GM12878 (cell line): ENCODE measurements at regions not wholly inside any gene's neighbourhood (a gene's known extent, or its start where the extent isn't known, plus 50 kb on each side); places are given as distances from the start of the nearest gene placed in this dataset.

Source experiments
- ATAC-seq: fragments of 200-7000 bp; cut with Tn5 transposase; 3 replicates; pipeline ENCODE4 v1.9.1; 2020; ENCODE audit warnings: mild to moderate bottlenecking, moderate library complexity
- BruUV-seq: library from RNA; stranded (reverse); fragments of 400-500 nt; replicated peaks from 2 replicates; lab custom pipeline; 2021; lab: Mats Ljungman, UMichigan
- CTCF ChIA-PET: fragments of 300-600 bp; sonication (Branson Sonifier 250); formaldehyde crosslinking; extraction: SDS; loops from one replicate; lab custom pipeline; 2021; ENCODE audit warnings: inconsistent platforms; lab: Yijun Ruan, JAX
- POLR2A ChIA-PET: fragments of 350-600 bp; formaldehyde crosslinking; extraction: SDS; loops from one replicate; lab custom pipeline; 2021; ENCODE audit warnings: inconsistent platforms; lab: Charles Lee
- RAD21 ChIA-PET: fragments of 300-600 bp; sonication (Branson Sonifier 250); formaldehyde crosslinking; loops from one replicate; lab custom pipeline; 2023; ENCODE audit warnings: antibody characterized with exemption; ENCODE audit not compliant: unreplicated experiment; lab: Charles Lee
- SMC1A ChIA-PET: fragments of 300-600 bp; sonication (Branson Sonifier 250); formaldehyde crosslinking; loops from one replicate; lab custom pipeline; 2023; ENCODE audit not compliant: unreplicated experiment, uncharacterized antibody; lab: Charles Lee
- DNase-seq: peaks from one replicate; pipeline ENCODE4 v3.0.0-alpha.2; 2011; ENCODE audit warnings: low read depth, low spot score
- FAIRE-seq: peaks from 3 replicates; lab custom pipeline; 2011; peaks lifted over from hg19 to GRCh38; lab: Jason Lieb, UNC
- H2AFZ ChIP-seq: 2 replicates; pipeline ENCODE4 v1.6.0; 2011; ENCODE audit warnings: low read depth, low read length, control low read depth; ENCODE audit not compliant: control insufficient read depth
- H3K27ac ChIP-seq: 2 replicates; pipeline ENCODE4 v1.5.1; 2011; ENCODE audit warnings: control low read depth; ENCODE audit not compliant: control insufficient read depth, insufficient read depth
- H3K27me3 ChIP-seq, 2 experiments: replicated peaks in 1 of 2; 2 replicates each; pipeline versions ENCODE4 v1.6.0 to v1.6.1; 2011; ENCODE audit warnings: low read length in 1 of 2; ENCODE audit not compliant: control insufficient read depth in 2 of 2, insufficient read depth in 2 of 2
- H3K36me3 ChIP-seq, 2 experiments: 2 replicates each; pipeline ENCODE4 v1.5.1; 2011; ENCODE audit warnings: low read length in 1 of 2; ENCODE audit not compliant: control insufficient read depth in 2 of 2, insufficient read depth in 2 of 2
- H3K4me1 ChIP-seq: 2 replicates; pipeline ENCODE4 v1.6.1; 2011; ENCODE audit warnings: mild to moderate bottlenecking, low read length, moderate library complexity, mixed read lengths; ENCODE audit not compliant: control insufficient read depth, insufficient read depth
- H3K4me2 ChIP-seq: 2 replicates; pipeline ENCODE4 v1.6.0; 2011; ENCODE audit warnings: control low read depth; ENCODE audit not compliant: control insufficient read depth, insufficient read depth
- H3K4me3 ChIP-seq: fragments of 200-600 bp; sonication (generic); 2 replicates; pipeline ENCODE4 v1.5.1; 2016
- H3K79me2 ChIP-seq: 2 replicates; pipeline ENCODE4 v1.6.0; 2011; ENCODE audit warnings: low read length; ENCODE audit not compliant: control insufficient read depth, insufficient read depth
- H3K9ac ChIP-seq: 2 replicates; pipeline ENCODE4 v1.8.0; 2011; ENCODE audit warnings: low read length, control low read depth, mixed read lengths; ENCODE audit not compliant: control insufficient read depth, insufficient read depth
- H3K9me3 ChIP-seq: replicated peaks from 3 replicates; pipeline ENCODE4 v1.5.1; 2011; ENCODE audit warnings: mild to moderate bottlenecking, low read length; ENCODE audit not compliant: control insufficient read depth, insufficient read depth
- H4K20me1 ChIP-seq: 2 replicates; pipeline ENCODE4 v1.6.0; 2011; ENCODE audit not compliant: control insufficient read depth, insufficient read depth
- HDAC2 ChIP-seq: fragments of 200-600 bp; sonication (generic); IDR thresholded peaks from 2 replicates; pipeline ENCODE4 v1.6.1; 2017
- HDAC6 ChIP-seq: fragments of 200-600 bp; sonication (generic); IDR thresholded peaks from one replicate; pipeline ENCODE4 v1.8.0; 2017; ENCODE audit warnings: antibody characterized with exemption; ENCODE audit not compliant: unreplicated experiment
- LARP7 ChIP-seq: fragments of 450-650 bp; IDR thresholded peaks from 2 replicates; pipeline ENCODE4 v1.6.1; 2017; ENCODE audit warnings: mild to moderate bottlenecking
- NR2F1 ChIP-seq: fragments of 450-650 bp; conservative IDR thresholded peaks from 2 replicates; pipeline ENCODE4 v1.6.1; 2017; ENCODE audit warnings: mild to moderate bottlenecking
- PAX8 ChIP-seq: fragments of 450-650 bp; IDR thresholded peaks from 2 replicates; pipeline ENCODE4 v1.6.1; 2017; ENCODE audit warnings: mild to moderate bottlenecking, moderate library complexity
- POLR2AphosphoS2 ChIP-seq: IDR thresholded peaks from 2 replicates; pipeline ENCODE4 v1.6.1; 2011; ENCODE audit warnings: low read depth, mild to moderate bottlenecking, low read length, improper control_type of control experiment, moderate library complexity
- SP1 ChIP-seq: IDR thresholded peaks from one replicate; pipeline ENCODE4 v1.6.1; 2011; ENCODE audit warnings: low read depth, low read length
- TARDBP ChIP-seq: IDR thresholded peaks from 2 replicates; pipeline ENCODE4 v1.6.1; 2016; ENCODE audit warnings: borderline replicate concordance
- TBL1XR1 ChIP-seq: IDR thresholded peaks from 2 replicates; pipeline ENCODE4 v1.6.1; 2012; ENCODE audit warnings: low read depth, low read length, improper control_type of control experiment
- TCF3 ChIP-seq: IDR thresholded peaks from 2 replicates; pipeline ENCODE4 v1.6.1; 2012; ENCODE audit warnings: low read depth, mild to moderate bottlenecking, low read length, borderline replicate concordance; ENCODE audit not compliant: insufficient read depth
- WGBS: methylation state at CpG from one replicate; pipeline ENCODE4 v1.1.6; 2016; ENCODE audit warnings: low lambda C conversion rate; ENCODE audit not compliant: insufficient replicate concordance, insufficient coverage; ENCODE audit errors: missing lambda C conversion rate; 5-methylcytosine and 5-hydroxymethylcytosine counted together
- in situ Hi-C: fragments of 300-500 bp; cut with MboI; formaldehyde crosslinking; loops from 9 replicates; pipeline ENCODE4 v1.14.3; 2018; ENCODE audit warnings: mixed read lengths
- intact Hi-C: fragments of 100-400 bp; cut with micrococcal nuclease; formaldehyde crosslinking; loops from one replicate; pipeline ENCODE4 v1.14.2; 2022; ENCODE audit not compliant: unreplicated experiment
- TF ChIP-seq, protein P1 (sequence below): fragments of 450-650 bp; IDR thresholded peaks from 2 replicates; pipeline ENCODE4 v1.6.1; 2014; ENCODE audit warnings: mild to moderate bottlenecking
- TF ChIP-seq, protein P2 (sequence below): fragments of 450-650 bp; formaldehyde crosslinking; IDR thresholded peaks from 2 replicates; pipeline ENCODE4 v1.4.0; 2022; ENCODE audit warnings: mild to moderate bottlenecking, moderate library complexity
- TF ChIP-seq, protein P3 (sequence below): fragments of 450-650 bp; conservative IDR thresholded peaks from 2 replicates; pipeline ENCODE4 v1.6.1; 2017; ENCODE audit warnings: mild to moderate bottlenecking, moderate library complexity

DNA sequence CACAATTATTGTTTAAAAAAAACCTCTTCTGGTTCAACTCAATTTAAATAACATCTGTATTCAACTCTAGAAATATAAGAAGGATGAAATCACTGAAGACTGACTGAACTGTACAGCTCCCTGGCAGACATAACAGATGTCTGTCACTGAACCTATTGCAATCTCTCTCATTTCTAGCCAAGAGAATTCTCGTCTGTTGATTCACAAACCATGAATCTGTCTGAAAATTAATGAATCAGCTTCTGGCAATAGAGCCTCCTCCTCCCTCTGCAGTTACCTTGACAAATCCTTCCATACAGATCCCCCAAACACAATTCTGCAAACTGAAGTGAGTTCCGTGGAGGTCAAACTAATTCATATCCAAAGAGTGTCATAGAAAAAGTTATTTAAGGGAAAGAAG is 561.4 kb downstream of the PYDC2 start:
- Histone ChIP-seq H3K9ac (no peak overlapping the region), H2AFZ (no peak overlapping the region), H3K79me2 (no peaks in the 10 kb centered on the region), H3K4me3 (no peak overlapping the region), H3K27me3 (no peaks in the 10 kb centered on the region), H3K4me1 (no peaks in the 10 kb centered on the region), H3K36me3 (no peaks in the 10 kb centered on the region), H4K20me1 (no peaks in the 10 kb centered on the region), H3K4me2 (no peak overlapping the region), H3K27ac (no peak overlapping the region), H3K9me3 (no peaks in the 10 kb centered on the region; the same call in 2 of the 3 replicates)
- FAIRE-seq = no peak
- RAD21 ChIA-PET = no interaction called here
- WGBS = 29% methylated on average over 2 of the region's 2 CpGs
- DNase-seq = no peak
- POLR2A ChIA-PET = interaction anchor here (0.6 kb wide), 1 partner anchor 84 kb away, joined by 3 read pairs; no protein-coding TSS in a partner anchor
- intact Hi-C loops = no loop called here
- BruUV-seq = no TSS peak
- SMC1A ChIA-PET = interaction anchor here (0.9 to 1.8 kb wide), 2 partner anchors 9 to 10 kb away, joined by 3 to 4 read pairs; no protein-coding TSS in a partner anchor
- CTCF ChIA-PET = no interaction called here
- TF ChIP-seq, protein P1, sequence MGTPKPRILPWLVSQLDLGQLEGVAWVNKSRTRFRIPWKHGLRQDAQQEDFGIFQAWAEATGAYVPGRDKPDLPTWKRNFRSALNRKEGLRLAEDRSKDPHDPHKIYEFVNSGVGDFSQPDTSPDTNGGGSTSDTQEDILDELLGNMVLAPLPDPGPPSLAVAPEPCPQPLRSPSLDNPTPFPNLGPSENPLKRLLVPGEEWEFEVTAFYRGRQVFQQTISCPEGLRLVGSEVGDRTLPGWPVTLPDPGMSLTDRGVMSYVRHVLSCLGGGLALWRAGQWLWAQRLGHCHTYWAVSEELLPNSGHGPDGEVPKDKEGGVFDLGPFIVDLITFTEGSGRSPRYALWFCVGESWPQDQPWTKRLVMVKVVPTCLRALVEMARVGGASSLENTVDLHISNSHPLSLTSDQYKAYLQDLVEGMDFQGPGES = no peak
- no peak for ATAC-seq
- in situ Hi-C loops = no loop called here

DNA sequence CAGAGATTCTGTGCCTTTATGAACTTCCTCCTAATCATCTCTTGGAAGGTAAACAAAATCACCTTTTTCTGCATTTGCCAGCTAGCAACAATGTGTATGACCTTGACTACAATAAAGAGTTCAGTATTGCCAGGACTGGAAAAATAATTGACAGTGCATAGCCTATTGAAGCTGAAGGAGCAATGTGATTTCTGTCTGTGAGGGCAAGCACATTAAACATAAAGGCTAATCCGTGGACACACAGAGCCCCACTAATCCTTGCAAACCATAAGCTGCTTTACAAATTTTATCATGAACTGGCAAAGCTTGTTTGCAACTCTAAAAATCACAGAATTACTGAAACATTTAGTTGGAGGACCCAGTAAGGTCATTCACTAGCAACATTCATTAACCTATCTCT is 563.8 kb downstream of the PYDC2 start:
- no peak overlapping the region for H2AFZ ChIP-seq
- TF ChIP-seq PAX8 (no peak), HDAC6 (no peak), SP1 (no peak), NR2F1 (no peak), LARP7 (no peak), TBL1XR1 (no peak), POLR2AphosphoS2 (no peak), TARDBP (no peak), TCF3 (no peak), HDAC2 (no peak)
- TF ChIP-seq, protein P2, sequence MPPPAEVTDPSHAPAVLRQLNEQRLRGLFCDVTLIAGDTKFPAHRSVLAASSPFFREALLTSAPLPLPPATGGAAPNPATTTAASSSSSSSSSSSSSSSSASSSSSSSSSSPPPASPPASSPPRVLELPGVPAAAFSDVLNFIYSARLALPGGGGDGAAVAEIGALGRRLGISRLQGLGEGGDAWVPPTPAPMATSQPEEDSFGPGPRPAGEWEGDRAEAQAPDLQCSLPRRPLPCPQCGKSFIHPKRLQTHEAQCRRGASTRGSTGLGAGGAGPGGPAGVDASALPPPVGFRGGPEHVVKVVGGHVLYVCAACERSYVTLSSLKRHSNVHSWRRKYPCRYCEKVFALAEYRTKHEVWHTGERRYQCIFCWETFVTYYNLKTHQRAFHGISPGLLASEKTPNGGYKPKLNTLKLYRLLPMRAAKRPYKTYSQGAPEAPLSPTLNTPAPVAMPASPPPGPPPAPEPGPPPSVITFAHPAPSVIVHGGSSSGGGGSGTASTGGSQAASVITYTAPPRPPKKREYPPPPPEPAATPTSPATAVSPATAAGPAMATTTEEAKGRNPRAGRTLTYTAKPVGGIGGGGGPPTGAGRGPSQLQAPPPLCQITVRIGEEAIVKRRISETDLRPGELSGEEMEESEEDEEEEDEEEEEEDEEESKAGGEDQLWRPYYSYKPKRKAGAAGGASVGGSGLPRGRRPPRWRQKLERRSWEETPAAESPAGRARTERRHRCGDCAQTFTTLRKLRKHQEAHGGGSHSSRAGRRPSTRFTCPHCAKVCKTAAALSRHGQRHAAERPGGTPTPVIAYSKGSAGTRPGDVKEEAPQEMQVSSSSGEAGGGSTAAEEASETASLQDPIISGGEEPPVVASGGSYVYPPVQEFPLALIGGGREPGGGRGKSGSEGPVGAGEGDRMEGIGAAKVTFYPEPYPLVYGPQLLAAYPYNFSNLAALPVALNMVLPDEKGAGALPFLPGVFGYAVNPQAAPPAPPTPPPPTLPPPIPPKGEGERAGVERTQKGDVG (CRISPR knock-in tag) = no peak
- TF ChIP-seq, protein P3, sequence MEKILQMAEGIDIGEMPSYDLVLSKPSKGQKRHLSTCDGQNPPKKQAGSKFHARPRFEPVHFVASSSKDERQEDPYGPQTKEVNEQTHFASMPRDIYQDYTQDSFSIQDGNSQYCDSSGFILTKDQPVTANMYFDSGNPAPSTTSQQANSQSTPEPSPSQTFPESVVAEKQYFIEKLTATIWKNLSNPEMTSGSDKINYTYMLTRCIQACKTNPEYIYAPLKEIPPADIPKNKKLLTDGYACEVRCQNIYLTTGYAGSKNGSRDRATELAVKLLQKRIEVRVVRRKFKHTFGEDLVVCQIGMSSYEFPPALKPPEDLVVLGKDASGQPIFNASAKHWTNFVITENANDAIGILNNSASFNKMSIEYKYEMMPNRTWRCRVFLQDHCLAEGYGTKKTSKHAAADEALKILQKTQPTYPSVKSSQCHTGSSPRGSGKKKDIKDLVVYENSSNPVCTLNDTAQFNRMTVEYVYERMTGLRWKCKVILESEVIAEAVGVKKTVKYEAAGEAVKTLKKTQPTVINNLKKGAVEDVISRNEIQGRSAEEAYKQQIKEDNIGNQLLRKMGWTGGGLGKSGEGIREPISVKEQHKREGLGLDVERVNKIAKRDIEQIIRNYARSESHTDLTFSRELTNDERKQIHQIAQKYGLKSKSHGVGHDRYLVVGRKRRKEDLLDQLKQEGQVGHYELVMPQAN = no peak
- TF ChIP-seq, all 136 proteins: peak for 0
- ChIA-PET SMC1A (no interaction called here), RAD21 (no interaction called here), POLR2A (no interaction called here), CTCF (interaction anchor here (0.6 to 3.3 kb wide), 3 partner anchors 13 to 1429 kb away, joined by 3 to 9 read pairs (median 4); no protein-coding TSS in a partner anchor)
- ATAC-seq (no peak), DNase-seq (no peak), FAIRE-seq (no peak)
- in situ Hi-C loops = no loop called here
- Histone ChIP-seq H3K36me3 (no peaks in the 10 kb centered on the region), H3K9me3 (no peaks in the 10 kb centered on the region), H4K20me1 (no peaks in the 10 kb centered on the region), H3K4me3 (no peak overlapping the region), H3K4me2 (no peak overlapping the region), H3K4me1 (no peaks in the 10 kb centered on the region), H3K79me2 (no peaks in the 10 kb centered on the region), H3K27me3 (no peaks in the 10 kb centered on the region), H3K9ac (no peak overlapping the region), H3K27ac (no peak overlapping the region)
- 0% methylated on average over 1 of the region's 1 CpG for WGBS
- BruUV-seq = no TSS peak
- intact Hi-C loops = no loop called here
